DMS114 treated with DMSO at 0.1 percent for 48 hours (cell line): ENCODE measurements at regions not wholly inside any gene's neighbourhood (a gene's known extent, or its start where the extent isn't known, plus 50 kb on each side); places are given as distances from the start of the nearest gene placed in this dataset.

ENCODE experiments used
- DNase-seq: peaks from one replicate; lab custom pipeline; 2025; ENCODE audit not compliant: unreplicated experiment; lab: John Stamatoyannopoulos, UW

GRCh38 chr15:62567501-62567900 lies 402.4 kb upstream of the C2CD4B start:
- no peak for DNase-seq

GRCh38 chr15:62568004-62568403 lies 402.9 kb upstream of the C2CD4B start:
- no peak for DNase-seq

GRCh38 chr15:62568702-62569101 lies 403.6 kb upstream of the C2CD4B start:
- DNase-seq, result no peak

GRCh38 chr15:62569460-62570404 lies 404.6 kb upstream of the C2CD4B start:
- DNase-seq, result no peak

DNA sequence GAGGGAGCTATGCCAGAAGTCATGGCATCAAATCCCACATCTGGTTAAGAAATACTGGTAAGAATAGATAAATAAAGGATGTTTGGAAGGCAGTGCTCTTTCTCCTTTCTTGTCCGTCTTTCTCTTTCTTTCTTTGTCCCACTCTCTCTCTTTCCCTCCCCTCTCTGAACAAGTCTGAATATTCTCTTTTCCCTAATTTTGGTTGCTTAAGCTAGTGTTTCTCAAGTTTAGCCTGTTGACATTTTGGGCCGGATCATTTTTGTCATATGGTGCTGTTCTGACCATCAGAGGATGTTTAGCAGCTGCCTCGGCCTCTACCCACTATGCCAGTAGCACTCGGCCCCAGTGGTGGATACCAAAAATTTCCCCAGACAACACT lies 405.3 kb upstream of the C2CD4B start:
- DNase-seq, result no peak

- DNase-seq, result no peak
Measured at GRCh38 chr15:62571072-62571471, 406.0 kb upstream of the C2CD4B start.

DNA sequence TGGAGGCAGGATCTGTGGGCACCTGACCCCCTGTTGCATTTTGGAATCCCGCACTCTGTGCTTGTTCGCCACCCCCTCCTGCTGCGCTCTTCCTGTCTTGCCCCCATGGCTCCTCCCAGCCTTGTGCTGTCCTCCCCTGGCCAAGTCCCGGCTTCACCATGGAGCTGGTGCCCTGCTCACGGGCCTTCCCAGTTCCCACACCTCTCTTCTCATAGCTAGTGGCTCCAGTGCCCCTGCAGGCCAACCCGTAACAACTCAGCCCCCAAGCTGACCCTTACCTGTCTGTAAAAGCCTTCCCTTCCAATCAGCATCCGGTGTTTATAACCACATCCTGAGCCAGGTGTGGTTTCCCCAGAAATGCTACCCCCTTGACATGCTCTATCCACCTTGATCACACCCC lies 407.7 kb upstream of the C2CD4B start:
- no peak for DNase-seq

GRCh38 chr15:62573876-62574275 lies 408.8 kb upstream of the C2CD4B start:
- DNase-seq, result no peak

- DNase-seq, result no peak
Measured at GRCh38 chr15:62578546-62578945, 413.5 kb upstream of the C2CD4B start.

DNA sequence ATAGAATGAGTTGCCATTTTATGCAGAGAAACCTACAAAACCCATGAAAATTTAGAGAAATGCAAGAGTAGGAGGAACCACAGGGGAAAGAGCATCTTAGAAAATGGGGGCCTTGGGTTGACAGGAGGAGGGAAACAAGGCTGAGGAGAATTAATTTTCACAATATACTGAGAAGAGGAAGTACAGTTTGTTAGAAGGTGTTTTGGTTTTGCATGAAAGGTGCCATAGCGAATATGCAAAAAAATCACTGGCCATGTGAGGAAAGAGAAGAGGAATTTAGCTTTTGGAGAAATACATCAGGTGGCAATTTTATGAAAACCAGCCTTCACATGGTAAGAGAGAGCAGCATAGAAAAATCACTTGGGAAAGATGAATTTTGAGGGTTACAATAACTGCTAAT lies 413.9 kb upstream of the C2CD4B start:
- no peak for DNase-seq

DNA sequence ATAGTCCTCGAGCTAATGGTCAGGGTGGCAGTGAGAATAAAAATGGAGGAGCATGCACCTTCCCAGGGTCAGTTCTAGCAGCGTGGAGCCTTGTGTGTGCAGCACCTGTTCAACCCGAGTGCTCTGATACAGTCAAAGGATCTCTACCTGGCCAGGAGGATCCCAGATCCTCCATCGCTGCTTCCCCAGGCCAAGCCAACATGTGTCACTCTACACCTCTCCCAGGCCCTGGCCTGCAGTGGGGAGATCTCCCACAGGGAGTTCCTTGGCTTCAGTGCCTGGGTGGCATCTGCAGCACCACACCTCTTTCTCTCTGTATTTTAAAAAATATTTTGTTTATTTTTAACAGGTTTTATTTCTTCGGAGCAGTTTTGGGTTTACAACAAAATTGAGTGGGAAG lies 414.8 kb upstream of the C2CD4B start:
- no peak for DNase-seq

GRCh38 chr15:62582580-62582979 lies 417.5 kb upstream of the C2CD4B start:
- no peak for DNase-seq

GRCh38 chr15:62584301-62585235 lies 419.5 kb upstream of the C2CD4B start:
- DNase-seq, result no peak

- no peak for DNase-seq
Measured at GRCh38 chr15:62588938-62589670, 424.0 kb upstream of the C2CD4B start.

- no peak for DNase-seq
Measured at GRCh38 chr15:62591842-62592838, 427.1 kb upstream of the C2CD4B start.

DNA sequence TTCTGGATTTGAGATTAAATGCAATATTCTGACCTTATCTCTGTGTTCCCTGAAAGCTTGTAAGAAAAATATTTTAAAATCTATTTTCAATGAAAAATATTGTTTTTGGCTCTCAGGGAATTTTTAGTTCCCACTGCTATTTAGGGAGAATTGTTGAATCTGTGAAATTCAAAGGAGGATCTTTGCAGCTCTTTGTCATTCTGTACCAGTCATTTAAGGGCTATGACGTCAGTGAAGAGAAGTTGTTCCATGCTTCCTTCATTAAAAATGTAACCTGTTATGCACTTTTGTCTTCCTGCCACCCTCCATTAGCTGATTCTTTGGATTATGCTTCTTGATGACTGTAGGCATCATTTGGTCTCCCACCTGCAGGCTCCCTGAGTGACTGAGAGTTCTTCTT lies 427.8 kb upstream of the C2CD4B start:
- DNase-seq, result no peak

DNA sequence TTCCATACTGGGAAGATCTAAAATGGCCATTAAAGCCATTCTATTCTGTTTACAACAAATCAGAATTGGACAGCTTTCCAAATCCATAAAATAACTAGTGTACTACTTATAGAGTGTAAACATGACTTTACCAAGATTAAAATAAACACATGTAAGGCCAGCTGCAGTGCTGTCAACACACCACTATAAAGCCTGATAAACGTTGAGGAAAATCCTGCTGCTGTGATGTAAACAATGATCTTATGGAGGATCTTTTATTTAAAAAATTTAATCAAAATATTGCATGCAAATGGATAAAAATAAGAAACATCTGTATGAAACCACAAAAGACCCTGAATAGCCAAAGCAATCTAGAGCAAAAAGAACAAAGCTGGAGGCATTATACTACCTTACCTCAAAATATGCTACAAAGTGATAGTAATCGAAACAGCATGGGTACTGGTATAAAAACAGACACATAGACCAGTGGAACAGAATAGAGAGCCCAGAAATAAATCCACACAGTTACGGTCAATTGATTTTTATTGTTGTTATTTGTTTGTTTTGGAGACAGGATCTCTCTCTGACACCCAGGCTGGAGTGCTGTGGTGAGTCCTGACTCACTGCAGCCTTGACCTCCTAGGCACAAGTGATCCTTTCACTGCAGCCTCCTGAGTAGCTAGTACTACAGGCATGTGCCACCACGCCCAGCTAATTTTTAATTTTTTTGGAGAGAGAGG lies 428.8 kb upstream of the C2CD4B start:
- DNase-seq, result no peak

GRCh38 chr15:62598217-62598616 lies 433.1 kb upstream of the C2CD4B start:
- DNase-seq, result no peak
